ENCODE measurements at regions not wholly inside any gene's neighbourhood (a gene's known extent, or its start where the extent isn't known, plus 50 kb on each side); places are given as distances from the start of the nearest gene placed in this dataset.

DNA sequence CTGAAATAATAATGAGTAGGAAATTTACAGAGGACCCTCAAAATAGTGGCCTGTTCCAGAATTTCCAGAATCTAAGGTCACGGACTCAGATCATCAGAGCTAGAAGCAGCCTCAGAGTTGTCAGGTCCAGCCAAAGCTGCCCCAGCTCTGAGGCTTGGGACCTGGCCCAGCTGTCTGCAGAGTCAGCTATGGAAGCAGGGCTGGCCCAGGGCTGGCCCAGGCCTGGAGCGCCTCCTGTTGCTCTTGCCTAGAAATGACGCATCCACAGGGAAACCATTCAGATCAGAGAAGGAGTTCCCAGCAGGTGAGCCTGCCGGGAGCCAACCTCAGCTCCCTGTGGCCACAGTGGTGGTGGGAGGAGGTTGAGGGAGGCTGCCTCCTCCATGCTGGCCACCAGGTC, 106.7 kb upstream of the ARL4C start:
- no peak for DNase-seq (ENCODE audit: low read depth, low spot score)

DNA sequence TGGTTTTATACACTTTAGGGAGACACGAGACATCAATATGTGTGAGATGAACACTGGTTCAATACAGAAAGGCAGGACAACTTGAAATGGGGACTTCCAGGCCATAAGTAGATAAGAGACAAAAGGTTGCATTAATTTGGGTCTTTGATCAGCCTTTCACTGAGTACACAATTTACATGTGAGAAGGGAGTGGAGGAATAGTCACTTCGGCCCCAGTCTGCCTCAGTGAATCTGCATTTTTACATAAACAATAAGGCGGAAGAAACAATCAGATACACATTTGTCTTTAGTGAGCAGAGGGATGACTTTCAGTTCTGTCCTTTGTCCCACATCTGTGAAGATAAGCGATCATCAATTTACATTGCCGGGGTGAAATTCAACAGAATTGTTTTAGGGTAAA, 104.3 kb upstream of the ARL4C start:
- DNase-seq (ENCODE audit: low read depth, low spot score) = no peak

DNA sequence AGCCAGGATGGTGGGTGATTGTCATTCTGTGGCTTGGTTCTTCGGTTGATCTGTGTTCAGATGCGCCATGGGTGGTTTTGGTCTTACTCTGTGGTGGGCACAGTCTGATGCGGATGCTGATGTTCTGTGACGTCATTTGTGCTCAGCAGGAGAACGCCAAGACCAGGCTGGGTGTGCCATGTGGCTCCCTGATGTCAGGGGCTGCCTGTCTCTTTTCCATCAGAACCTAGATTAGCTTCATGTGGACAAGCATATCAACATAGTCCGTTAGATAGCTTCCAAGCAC, 100.6 kb upstream of the ARL4C start:
- DNase-seq (ENCODE audit: low read depth, low spot score) = no peak

DNA sequence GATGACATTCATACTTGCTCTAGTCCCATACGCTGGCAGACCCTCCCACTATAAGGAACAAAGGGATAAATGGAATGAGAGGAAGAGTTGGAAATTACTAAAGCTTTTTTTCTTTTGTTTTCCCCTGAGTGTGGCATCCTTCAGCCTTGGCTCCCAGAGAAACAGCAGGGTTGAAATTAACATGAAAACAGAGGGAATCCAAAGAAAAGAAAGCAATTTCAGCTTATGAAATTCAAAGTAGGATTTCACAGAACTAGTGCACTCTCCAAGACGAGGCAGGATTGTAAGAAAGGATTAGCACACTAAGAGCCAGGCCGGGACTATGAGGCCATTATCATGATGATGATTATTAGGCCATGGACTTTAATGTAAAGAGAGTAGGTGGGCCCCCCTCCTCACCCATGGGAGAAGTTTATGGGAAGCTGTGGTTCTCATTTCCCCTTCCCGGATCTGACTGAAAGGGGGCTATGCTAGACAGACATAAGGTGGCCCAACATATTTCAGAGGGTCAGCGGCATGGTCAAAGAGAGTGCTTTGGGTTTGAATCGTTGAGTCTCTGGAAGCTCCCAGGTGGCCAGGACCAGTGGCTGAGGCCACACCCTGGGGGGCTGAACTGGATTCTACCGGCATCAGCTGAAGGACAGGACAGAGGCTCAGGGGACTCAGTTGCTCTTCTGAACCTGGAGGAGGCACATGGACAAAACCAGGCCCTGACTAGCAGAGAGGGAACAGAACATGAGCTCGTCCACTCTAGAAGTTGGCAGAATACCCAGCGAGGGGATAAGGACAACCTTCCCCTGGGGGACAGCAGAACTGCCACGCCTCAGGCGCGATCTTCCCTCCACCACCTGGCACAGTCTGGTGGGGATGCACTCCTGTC, 100.1 kb upstream of the ARL4C start:
- no peak for DNase-seq (ENCODE audit: low read depth, low spot score)

DNA sequence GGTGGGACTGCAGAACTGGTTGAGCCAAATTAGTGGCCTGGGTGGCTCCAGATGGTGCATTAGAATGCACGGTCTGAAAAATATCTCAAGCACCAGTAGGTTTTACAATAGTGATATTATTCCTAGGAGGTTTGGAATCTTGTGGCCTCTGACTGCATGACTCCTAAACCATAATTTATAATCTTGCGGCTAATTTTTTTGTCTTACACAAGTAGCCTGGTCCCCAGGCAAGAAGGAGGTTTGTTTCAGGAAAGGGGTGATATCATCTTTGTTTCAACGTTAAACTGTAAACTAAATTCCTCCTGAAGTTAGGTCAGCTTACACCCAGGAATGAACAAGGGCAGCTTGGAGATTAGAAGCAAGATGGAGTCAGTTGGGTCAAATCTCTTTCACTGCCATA, 98.9 kb upstream of the ARL4C start:
- peak; percentile 61 for DNase-seq (ENCODE audit: low read depth, low spot score)

DNA sequence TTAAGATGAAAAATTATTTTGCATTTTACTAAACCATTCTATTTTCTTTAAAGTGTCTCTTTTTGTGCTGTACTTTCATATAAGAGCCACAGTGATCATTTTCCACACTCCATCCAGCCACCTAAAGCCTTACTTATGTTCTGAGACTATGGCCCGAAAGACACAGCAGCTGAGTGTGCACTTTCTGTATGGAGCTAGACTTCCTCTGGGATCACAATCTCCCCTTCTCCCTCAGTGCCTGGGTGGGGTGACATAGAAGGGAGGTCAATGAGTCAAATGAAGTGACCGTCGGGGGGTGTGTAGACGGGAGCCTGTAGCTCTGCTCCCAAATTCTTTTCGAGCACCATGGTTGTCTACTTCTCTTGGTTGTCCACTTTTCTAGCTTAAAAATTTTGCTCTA, 97.8 kb upstream of the ARL4C start:
- no peak for DNase-seq (ENCODE audit: low read depth, low spot score)

DNA sequence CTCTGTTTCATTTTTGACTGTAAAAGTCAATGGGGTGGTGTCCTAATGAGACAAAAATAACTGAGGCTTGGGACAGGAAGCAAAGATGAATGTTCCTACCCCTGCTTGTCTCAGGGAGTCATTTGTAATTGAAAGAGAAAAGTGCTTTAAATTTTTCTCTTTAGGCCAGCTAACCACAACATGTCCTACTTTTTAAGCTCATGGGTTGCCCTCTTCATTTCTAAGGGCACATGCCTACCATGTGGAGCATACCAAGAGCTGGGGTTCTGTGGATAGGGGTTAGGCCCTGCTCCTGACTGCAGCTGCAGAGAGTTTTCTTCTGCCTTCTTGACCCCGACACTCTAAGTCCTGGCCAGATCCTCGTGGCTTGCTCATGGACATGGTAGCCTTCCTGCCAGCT, 96.8 kb upstream of the ARL4C start:
- DNase-seq (ENCODE audit: low read depth, low spot score) = peak; percentile 33

DNA sequence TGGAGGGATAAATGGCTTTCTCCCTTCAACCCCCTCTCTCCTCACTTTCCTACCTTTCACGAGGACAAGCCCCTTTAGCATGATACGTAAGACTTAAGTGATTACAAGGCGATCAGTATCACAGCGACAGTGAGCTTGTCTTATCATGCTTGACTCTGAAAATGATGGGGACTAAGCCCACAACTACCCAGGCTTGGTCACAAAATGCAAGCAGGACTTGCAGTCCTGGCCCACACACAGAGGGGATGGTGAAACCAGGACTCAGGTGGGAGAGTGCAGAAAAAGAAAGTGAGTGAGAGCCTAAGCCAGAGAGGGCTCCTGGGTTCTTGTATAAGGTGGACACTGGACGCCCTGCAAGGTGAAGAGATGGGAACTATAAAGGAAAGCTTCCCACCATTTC, 95.7 kb upstream of the ARL4C start:
- no peak for DNase-seq (ENCODE audit: low read depth, low spot score)

DNA sequence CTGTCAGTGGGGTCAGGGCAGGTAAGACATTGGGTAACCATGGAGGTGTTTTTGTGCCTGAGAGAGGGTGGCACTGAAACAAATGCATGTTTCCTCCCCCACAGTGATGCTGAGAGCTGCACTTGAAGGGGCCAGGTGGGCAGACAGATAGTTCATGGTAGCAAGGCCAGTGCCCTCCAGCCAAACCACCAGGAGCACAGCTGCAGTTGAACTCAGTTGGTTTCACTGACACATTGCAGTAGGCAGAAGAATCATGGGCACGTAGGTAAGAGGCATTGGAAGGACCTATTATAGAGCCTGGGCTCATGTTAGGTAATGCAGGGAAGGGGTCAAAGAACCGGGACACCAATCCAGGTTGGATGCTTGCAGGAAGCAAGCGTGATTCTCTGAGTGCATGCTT, 93.2 kb upstream of the ARL4C start:
- no peak for DNase-seq (ENCODE audit: low read depth, low spot score)

DNA sequence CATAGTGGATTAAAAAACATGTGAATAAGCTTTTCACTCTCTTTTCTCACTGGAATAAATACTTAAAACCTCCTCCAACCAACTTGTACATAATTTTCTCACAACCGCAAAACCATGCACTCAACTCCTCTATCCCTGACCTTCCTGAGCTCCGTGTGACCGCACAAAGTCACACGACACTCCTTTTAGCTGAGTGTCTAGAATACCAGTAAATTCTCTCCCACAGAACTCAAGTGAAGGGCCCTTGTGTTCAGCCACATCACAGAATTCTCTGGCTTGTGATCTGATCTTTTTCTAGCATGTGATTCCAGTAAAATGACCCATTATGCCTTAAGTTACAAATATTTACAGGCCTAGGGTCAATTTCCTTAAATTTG, 91.2 kb upstream of the ARL4C start:
- DNase-seq (ENCODE audit: low read depth, low spot score) = peak; percentile 81

DNA sequence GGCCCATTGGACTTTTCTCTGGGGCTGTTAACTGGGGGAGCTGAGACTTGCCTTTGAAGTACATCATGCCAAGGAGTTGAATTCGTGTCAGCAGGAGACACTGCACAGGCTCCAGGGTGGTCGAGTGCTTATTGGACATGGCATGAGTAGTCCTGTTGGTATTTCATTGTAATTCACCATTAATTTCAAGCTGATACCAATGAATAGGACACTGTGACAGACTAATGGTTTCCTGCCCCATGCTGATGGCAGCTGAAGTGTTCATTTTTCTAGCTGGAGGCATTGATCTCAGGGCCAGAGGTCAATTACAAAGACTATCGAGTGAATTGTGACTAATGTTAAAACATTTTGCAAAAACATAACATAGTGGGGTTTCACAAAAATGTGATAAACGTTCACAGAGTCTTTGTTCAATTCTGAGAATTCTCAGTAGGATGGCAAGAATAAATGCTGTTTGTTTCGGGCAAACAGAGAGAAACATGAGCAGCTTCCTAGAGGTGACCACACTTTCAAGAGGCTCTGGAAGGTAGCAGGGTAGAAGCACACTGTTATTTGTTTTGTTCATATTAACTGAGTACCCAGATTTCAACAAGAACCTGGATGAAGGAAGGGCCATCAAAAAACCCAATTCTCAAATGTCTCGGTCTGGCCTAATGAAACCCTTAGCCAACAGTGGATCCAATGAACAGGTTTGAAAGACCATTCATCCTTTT, 90.6 kb upstream of the ARL4C start:
- DNase-seq (ENCODE audit: low read depth, low spot score) = peak; percentile 76

DNA sequence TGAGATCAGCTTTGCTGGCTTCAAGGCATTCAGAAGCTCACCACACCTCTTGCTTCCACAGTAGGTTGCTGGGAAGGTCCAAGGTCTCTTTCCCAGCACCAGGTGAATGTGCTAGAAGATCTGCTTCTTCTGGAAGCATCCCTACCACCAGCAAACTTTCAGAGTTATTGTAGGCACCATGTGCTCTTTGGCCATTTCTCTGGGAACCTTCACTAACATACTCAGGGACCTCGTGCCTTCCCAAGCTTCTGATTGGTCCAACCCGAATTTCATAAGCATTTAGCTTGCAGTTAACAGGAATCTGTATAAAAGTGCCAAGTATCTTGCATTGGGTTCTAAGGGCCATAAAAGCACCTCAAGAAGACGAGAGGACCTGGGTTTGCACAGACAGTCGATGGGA, 86.5 kb upstream of the ARL4C start:
- no peak for DNase-seq (ENCODE audit: low read depth, low spot score)

DNA sequence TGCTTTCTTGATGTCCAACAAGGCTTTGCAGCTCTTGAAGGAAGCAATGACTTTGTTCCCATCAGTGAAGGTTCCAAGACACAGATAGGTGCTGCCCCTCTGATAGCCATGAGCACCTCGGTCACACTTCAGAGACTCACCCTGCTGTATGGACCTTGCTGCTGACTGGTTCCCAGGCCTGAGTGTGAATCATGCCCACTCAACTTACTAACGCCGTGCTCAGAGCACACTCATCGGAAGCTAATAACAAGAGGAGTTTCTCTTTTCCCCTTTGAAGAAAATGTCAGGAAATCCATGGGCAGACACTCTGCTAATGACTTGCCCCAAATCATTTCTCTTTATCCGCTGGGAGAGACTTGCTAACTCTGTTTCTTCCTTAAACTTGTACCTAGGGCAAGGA, 83.8 kb upstream of the ARL4C start:
- no peak for DNase-seq (ENCODE audit: low read depth, low spot score)

DNA sequence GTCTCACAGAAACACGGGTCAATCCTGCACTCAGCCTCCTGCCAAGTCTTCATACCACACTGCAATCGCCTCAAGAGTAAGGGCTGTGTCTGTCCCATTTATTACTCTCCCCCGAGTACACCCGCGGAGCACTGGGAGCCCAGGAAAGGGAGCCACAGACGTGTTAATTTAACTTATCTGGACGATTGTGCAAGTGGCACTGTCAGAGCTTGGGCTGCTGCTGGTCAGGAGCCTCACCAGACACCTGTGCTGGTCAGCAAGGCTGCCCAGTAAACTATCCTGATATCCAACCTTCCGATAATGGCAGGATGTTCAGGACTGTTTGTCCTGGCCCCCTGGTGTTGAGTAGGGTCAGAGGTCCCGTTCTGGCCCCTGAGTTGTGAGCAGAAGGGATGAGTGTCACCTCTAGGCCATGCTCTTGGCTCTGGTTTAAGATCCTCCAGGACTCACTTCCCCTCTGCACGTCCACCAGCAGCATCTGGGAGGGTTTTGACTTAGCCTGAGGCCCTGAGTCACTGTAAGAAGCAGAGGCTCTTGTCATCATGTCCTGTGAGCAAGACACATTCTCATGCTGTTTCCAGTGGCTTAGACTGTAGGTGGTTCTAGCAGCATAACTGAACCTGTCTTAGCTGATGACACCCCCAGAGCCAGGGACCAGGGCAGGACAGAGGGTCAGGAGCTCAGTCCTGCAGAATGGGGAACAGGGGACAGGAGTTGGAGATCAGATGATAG, 82.5 kb upstream of the ARL4C start:
- DNase-seq (ENCODE audit: low read depth, low spot score) = no peak

DNA sequence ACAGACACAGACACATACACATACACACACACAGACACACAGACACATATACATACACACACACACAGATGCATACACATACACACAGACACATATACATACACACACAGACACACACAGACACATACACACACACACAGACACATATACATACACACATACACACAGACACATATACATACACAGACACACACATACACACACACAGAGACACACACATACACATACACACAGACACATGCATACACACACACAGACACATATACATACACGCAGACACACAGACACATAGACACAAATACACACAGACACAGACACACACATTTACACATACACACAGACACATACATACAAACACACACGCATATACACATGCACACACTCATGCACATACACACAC, 81.5 kb upstream of the ARL4C start:
- no peak for DNase-seq (ENCODE audit: low read depth, low spot score)

DNA sequence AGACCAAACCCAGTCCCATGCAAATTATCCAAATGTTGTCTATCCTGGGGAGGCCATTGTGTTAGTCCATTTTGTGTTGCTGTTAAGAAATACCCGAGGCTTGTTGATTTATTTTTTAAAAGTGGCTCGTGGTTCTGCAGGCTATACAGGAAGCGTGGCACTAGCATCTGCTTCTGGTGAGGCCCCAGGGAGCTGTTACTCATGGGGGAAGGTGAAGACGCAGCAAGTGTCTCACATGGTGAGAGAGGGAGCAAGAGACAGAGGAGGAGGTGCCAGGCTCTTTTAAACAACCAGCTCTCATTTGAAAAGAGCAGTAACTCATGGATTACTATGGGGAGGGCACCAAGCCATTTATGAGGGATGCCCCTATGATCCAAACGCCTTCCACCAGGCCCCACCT, 80.3 kb upstream of the ARL4C start:
- no peak for DNase-seq (ENCODE audit: low read depth, low spot score)

DNA sequence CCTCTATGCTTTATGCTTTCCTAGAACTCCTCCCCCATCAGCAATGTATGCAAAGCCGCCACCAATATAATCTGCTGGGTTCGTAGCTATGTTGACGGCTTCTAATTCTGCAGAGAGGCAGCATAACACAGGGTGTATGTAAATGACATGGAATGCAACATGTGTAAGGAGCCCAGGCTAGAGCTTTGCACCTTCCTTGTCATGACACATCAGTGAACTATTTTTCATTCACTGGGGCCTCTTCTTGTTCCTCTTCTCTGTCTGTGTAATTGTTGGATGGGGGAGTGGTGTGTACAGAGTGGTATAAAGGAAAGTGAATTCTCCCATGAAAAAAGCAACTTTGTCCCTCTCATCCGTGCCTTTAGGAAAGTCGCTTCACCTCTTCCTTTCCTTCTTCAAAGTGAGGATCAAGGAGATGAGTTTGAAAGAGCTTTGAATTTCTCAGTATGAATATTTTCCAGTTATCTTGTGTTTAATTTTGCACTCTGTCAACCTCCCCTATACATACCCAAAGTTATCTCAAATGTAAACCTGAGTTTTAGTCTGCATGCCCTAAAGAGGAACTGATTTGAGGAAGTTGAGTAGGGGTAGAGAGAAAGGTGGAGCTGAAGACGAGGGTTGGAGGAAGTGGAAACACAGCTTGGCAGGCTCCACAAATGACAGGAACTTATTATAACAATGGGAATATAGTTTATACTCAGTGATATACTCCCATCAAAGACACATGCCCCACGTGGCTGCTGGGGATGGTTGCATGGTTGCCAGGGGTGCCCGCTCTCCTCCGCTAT, 74.9 kb upstream of the ARL4C start:
- no peak for DNase-seq (ENCODE audit: low read depth, low spot score)

DNA sequence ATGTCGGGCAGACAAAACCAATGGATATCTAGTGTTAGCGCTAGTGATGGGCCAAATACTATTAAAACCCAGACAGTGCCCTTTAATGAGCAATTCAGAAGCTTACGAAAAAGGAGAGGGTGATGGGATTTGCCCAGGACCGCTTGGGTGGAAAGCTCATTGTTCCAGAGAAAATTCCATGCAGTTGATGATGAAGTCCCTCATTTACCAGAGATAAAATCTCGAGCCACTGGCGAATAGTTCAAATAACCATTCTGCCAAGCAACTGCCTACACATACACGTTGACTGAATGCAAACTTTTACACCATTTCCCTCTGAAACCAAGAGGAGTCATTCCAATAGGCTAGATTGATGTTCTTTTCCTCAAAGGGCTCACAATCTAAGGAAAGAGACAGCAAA, 73.6 kb upstream of the ARL4C start:
- DNase-seq (ENCODE audit: low read depth, low spot score) = no peak

DNA sequence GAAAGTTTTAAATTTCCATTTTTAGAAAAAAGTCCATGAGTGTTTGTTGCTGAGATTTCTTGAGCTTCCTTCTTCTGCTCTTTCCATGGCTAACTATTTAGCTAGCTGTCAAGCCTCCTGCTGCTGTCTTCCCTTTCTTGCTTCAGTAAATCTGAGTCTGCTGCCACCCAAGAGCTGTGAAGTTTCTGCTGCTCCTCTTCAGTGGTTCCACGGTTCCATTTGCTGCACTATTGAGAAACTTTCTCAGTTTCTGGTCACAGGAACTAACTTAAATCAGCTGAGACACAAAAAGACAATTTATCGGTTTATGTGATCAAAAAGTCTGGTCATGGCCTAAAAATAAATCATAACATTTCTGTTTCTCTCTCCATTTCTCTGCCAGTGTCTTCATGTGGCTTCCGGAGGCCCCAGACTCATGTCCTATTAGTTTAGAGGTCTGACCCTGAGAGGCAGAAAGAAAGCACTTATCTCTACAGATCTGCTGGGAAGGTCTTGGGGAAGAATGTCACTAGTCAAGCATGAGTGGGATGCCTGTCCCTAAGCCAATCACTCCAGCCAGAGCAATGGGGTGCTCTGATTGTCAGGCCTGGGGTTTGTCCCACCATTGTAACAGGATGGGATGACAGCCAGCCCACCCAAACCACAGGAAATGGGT, 73.0 kb upstream of the ARL4C start:
- DNase-seq (ENCODE audit: low read depth, low spot score) = no peak

DNA sequence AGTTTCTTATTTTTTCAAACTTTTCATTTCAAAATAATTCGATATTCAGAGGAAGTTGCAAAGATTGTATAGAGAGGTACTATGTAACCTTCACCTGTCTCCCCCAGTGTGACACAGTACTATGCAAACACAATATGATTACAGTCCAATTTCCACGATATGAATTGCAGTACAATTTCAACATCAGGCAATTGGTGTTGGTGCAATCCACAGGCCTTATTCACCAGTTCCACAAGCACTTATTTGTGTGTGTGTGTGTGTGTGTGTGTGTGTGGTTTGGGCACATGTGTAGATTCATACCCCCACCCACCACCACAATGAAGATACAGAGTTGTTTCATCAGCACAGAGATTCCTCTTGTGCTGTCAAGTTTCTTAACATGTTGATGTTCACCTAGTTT, 69.7 kb upstream of the ARL4C start:
- no peak for DNase-seq (ENCODE audit: low read depth, low spot score)

DNA sequence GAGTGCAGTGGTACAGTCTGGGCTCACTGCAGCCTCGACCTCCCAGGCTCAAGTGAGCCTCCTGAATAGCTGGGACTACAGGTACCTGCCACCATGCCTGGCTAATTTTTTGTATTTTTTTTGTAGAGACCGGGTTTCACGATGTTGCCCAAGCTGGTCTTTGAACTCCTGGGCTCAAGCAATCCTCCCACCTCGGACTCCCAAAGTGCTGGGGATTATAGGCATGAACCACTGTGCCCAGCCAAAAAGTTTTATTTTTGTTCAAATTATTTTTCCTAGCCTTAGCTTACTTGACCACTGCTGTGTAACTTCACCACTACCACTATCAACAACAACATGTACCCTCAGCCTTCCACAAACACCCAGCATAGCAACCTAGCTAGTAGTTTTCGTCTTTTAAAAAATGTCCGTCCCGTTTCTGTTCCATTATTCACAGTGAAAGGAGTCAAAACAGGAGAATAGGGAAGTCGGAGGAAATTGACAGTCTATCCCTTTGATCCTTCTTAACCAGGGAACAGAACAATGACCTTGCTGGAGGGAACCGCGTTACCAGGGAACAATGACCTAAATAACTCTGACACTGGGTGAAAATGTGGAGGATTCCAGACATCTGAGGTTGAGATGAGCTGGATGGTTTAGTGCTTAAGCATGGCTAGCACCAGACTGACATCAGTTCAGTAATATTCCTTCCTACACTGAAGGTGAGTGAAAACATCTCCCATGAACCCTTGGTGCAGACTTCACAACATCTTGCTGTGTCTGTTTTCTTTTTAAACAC, 69.2 kb upstream of the ARL4C start:
- DNase-seq (ENCODE audit: low read depth, low spot score) = peak; percentile 49
